Smooth muscle cell (in vitro differentiated cells): ENCODE measurements at regions not wholly inside any gene's neighbourhood (a gene's known extent, or its start where the extent isn't known, plus 50 kb on each side); places are given as distances from the start of the nearest gene placed in this dataset.
"Not testable (repeated sequence)": the region's sequence is repeated elsewhere in the genome, so short reads cannot be mapped to it uniquely, and the experiment has no call there.

Experiments
- DNase-seq: peaks from one replicate; lab custom pipeline; 2025; ENCODE audit not compliant: unreplicated experiment; lab: John Stamatoyannopoulos, UW
- H2AFZ ChIP-seq: fragments of 200-600 bp; sonication (generic); 2 replicates; pipeline ENCODE4 v1.6.0; 2016; ENCODE audit warnings: antibody characterized with exemption, low read depth, mild to moderate bottlenecking
- H3F3A ChIP-seq: fragments of 200-600 bp; sonication (generic); 2 replicates; pipeline ENCODE4 v1.6.0; 2017; ENCODE audit warnings: antibody characterized with exemption, low read depth
- H3K27ac ChIP-seq: fragments of 200-600 bp; sonication (generic); 2 replicates; pipeline ENCODE4 v1.5.1; 2016; ENCODE audit warnings: low read depth, mild to moderate bottlenecking
- H3K27me3 ChIP-seq: fragments of 200-600 bp; sonication (generic); 2 replicates; pipeline ENCODE4 v1.6.1; 2016; ENCODE audit warnings: low read depth, mild to moderate bottlenecking
- H3K36me3 ChIP-seq: fragments of 200-600 bp; sonication (generic); 2 replicates; pipeline ENCODE4 v1.5.1; 2016; ENCODE audit warnings: low read depth
- H3K4me1 ChIP-seq: fragments of 200-600 bp; sonication (generic); 2 replicates; pipeline ENCODE4 v1.5.1; 2016; ENCODE audit warnings: low read depth
- H3K4me2 ChIP-seq: fragments of 200-600 bp; sonication (generic); 2 replicates; pipeline ENCODE4 v1.6.0; 2016; ENCODE audit warnings: mild to moderate bottlenecking
- H3K4me3 ChIP-seq: fragments of 200-600 bp; sonication (generic); 2 replicates; pipeline ENCODE4 v1.5.1; 2016; ENCODE audit warnings: mild to moderate bottlenecking
- H3K79me2 ChIP-seq: fragments of 200-600 bp; sonication (generic); 2 replicates; pipeline ENCODE4 v1.6.0; 2016; ENCODE audit warnings: low read depth, mild to moderate bottlenecking
- H3K9ac ChIP-seq: fragments of 200-600 bp; sonication (generic); 2 replicates; pipeline ENCODE4 v1.6.0; 2016; ENCODE audit warnings: low read depth
- H3K9me3 ChIP-seq: fragments of 200-600 bp; sonication (generic); replicated peaks from 2 replicates; pipeline ENCODE4 v1.5.1; 2016; ENCODE audit warnings: low read depth
- H4K20me1 ChIP-seq: fragments of 200-600 bp; sonication (generic); 2 replicates; pipeline ENCODE4 v1.6.0; 2016; ENCODE audit warnings: low read depth
- CTCF ChIP-seq: fragments of 200-600 bp; sonication (generic); IDR thresholded peaks from 2 replicates; pipeline ENCODE4 v1.5.1; 2017; ENCODE audit warnings: borderline replicate concordance, mild to moderate bottlenecking, antibody characterized with exemption; ENCODE audit not compliant: insufficient read depth, poor library complexity, severe bottlenecking
- WGBS: methylation state at CpG from one replicate; pipeline ENCODE4 v1.1.7; 2016; ENCODE audit warnings: low lambda C conversion rate; 5-methylcytosine and 5-hydroxymethylcytosine counted together

GRCh38 chr21:22364163-22364562 lies 1366.0 kb downstream of the NCAM2 start:
- Histone ChIP-seq H3F3A (no peaks in the 10 kb centered on the region), H3K4me1 (no peaks in the 10 kb centered on the region), H4K20me1 (no peaks in the 10 kb centered on the region), H3K27me3 (no peaks in the 10 kb centered on the region), H3K79me2 (no peaks in the 10 kb centered on the region), H3K4me3 (no peak overlapping the region), H3K27ac (no peak overlapping the region), H3K4me2 (no peak overlapping the region), H3K9me3 (no peaks in the 10 kb centered on the region), H3K9ac (no peak overlapping the region), H3K36me3 (no peaks in the 10 kb centered on the region), H2AFZ (no peak overlapping the region)
- no peak for TF ChIP-seq CTCF
- no peak for DNase-seq
- 95% methylated on average over 5 of the region's 5 CpGs for WGBS

- Histone ChIP-seq H3K9ac (no peak overlapping the region), H3K27ac (no peak overlapping the region), H3K4me3 (no peak overlapping the region), H3K4me1 (peaks cover 4% of the 10 kb centered on the region), H3F3A (no peaks in the 10 kb centered on the region), H4K20me1 (no peaks in the 10 kb centered on the region), H3K27me3 (no peaks in the 10 kb centered on the region), H2AFZ (no peak overlapping the region), H3K4me2 (no peak overlapping the region), H3K36me3 (no peaks in the 10 kb centered on the region), H3K9me3 (peaks cover 6% of the 10 kb centered on the region), H3K79me2 (no peaks in the 10 kb centered on the region)
- WGBS = 12% methylated on average over 7 of the region's 7 CpGs
- no peak for DNase-seq
- TF ChIP-seq CTCF = no peak
These were observed 1376.2 kb downstream of the NCAM2 start for GRCh38 chr21:22374218-22374969.

GRCh38 chr21:22377795-22378194 lies 1379.6 kb downstream of the NCAM2 start:
- not testable (repeated sequence) for H3F3A ChIP-seq, H3K4me2 ChIP-seq, H3K9me3 ChIP-seq, H3K27me3 ChIP-seq, H3K4me3 ChIP-seq, H4K20me1 ChIP-seq, H3K9ac ChIP-seq, H3K79me2 ChIP-seq, H2AFZ ChIP-seq, DNase-seq, H3K27ac ChIP-seq, H3K36me3 ChIP-seq, H3K4me1 ChIP-seq
- 98% methylated on average over 3 of the region's 3 CpGs for WGBS

GRCh38 chr21:22393324-22393723 lies 1395.1 kb downstream of the NCAM2 start:
- no peaks in the 10 kb centered on the region for H3K9me3 ChIP-seq
- H3K79me2 ChIP-seq = no peaks in the 10 kb centered on the region
- no peak overlapping the region for H3K27ac ChIP-seq
- H3K9ac ChIP-seq = no peak overlapping the region
- H3F3A ChIP-seq = no peaks in the 10 kb centered on the region
- TF ChIP-seq CTCF = no peak
- H3K27me3 ChIP-seq = no peaks in the 10 kb centered on the region
- DNase-seq = no peak
- H3K4me2 ChIP-seq = no peak overlapping the region
- no peaks in the 10 kb centered on the region for H3K36me3 ChIP-seq
- H2AFZ ChIP-seq = no peak overlapping the region
- no peaks in the 10 kb centered on the region for H3K4me1 ChIP-seq
- H4K20me1 ChIP-seq = no peaks in the 10 kb centered on the region
- H3K4me3 ChIP-seq = no peak overlapping the region
